Esophagus squamous epithelium (tissue), 5 donors: ENCODE measurements at regions not wholly inside any gene's neighbourhood (a gene's known extent, or its start where the extent isn't known, plus 50 kb on each side); places are given as distances from the start of the nearest gene placed in this dataset.

Experiments
- DNase-seq: peaks from one replicate; lab custom pipeline; 2025; lab: John Stamatoyannopoulos, UW
- H3K27ac ChIP-seq, 4 donors: fragments of 200-600 bp; sonication (generic); one replicate each; pipeline ENCODE4 v1.5.1; 2016 to 2019; ENCODE audit warnings: mild to moderate bottlenecking in 1 of 4
- H3K27me3 ChIP-seq, 4 donors: fragments of 200-600 bp; sonication (generic); 1 replicate in 3 of 4; 2 replicates in 1 of 4; pipeline versions ENCODE4 v1.5.1 to v1.6.0; 2017 to 2021; ENCODE audit warnings: antibody characterized with exemption in 1 of 4
- H3K36me3 ChIP-seq, 3 donors: fragments of 200-600 bp; sonication (generic); one replicate each; pipeline ENCODE4 v1.5.1; 2016 to 2019
- H3K4me1 ChIP-seq, 3 donors: fragments of 200-600 bp; sonication (generic); one replicate each; pipeline ENCODE4 v1.5.1; 2017 to 2019
- H3K4me3 ChIP-seq, 4 donors: fragments of 200-600 bp; sonication (generic); 1 replicate in 3 of 4; 2 replicates in 1 of 4; pipeline ENCODE4 v1.5.1; 2016 to 2019; ENCODE audit warnings: mild to moderate bottlenecking in 2 of 4, moderate library complexity in 1 of 4
- H3K9me3 ChIP-seq, 3 donors: fragments of 200-600 bp; sonication (generic); one replicate each; pipeline ENCODE4 v1.5.1; 2016 to 2019
- CTCF ChIP-seq, 6 experiments: fragments of 450-650 bp in 4 of 6; fragments of 200-600 bp in 2 of 6; sonication (generic) in 2 of 6; IDR thresholded peaks; one replicate each; pipeline ENCODE4 v1.5.1; 2016 to 2019; ENCODE audit warnings: antibody characterized with exemption in 6 of 6, mild to moderate bottlenecking in 4 of 6, moderate library complexity in 4 of 6
- POLR2A ChIP-seq, 4 donors: fragments of 450-650 bp; IDR thresholded peaks; one replicate each; pipeline ENCODE4 v1.6.1; 2017; ENCODE audit warnings: antibody characterized with exemption in 4 of 4, mild to moderate bottlenecking in 4 of 4, moderate library complexity in 3 of 4
- WGBS, 2 donors: methylation state at CpG; one replicate each; pipeline ENCODE4 v1.1.5; 2018; 5-methylcytosine and 5-hydroxymethylcytosine counted together
- intact Hi-C: fragments of 100-400 bp; cut with DNase I; formaldehyde crosslinking; loops from one replicate; pipeline ENCODE4 v1.15.0; 2022
- donor health status: DM: yes; HTN: yes; CAD: no.

DNA sequence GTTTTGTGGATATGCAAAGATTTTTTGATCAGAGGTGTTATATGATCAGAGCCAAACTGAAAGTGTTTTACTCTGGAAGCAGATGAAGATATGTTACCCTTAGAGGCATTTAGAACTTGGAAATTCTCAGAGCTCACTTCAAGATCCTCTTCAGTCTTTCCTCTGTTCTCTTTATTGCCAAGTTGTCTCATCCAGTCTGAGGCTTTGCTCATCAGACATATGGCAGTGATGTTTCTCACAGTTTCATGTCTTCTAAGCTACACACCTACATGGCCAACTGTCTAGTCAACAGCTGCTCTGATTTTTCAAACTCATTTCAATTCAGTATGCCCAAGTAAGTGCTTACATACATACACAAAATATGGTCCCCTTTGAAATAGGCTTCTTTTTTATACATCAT is 1504.3 kb upstream of the PIK3C3 start:
- Histone ChIP-seq H3K4me1 (no peaks in the 10 kb centered on the region), H3K9me3 (no peaks in the 10 kb centered on the region), H3K36me3 (no peaks in the 10 kb centered on the region), H3K27me3 (no peaks in the 10 kb centered on the region), H3K27ac (no peak overlapping the region), H3K4me3 (no peak overlapping the region)
- intact Hi-C loops, result no loop called here
- TF ChIP-seq CTCF (IDR thresholded peaks at IDR 0.05) (no peak), POLR2A (IDR thresholded peaks at IDR 0.05) (no peak)
- no peak for DNase-seq

- intact Hi-C loops, result no loop called here
- DNase-seq, result no peak
- Histone ChIP-seq H3K4me3 (no peak overlapping the region), H3K4me1 (no peaks in the 10 kb centered on the region), H3K27me3 (no peaks in the 10 kb centered on the region), H3K36me3 (no peaks in the 10 kb centered on the region), H3K27ac (no peak overlapping the region), H3K9me3 (no peaks in the 10 kb centered on the region)
- TF ChIP-seq CTCF (IDR thresholded peaks at IDR 0.05) (no peak), POLR2A (IDR thresholded peaks at IDR 0.05) (no peak)
- WGBS, 2 donors, result 39 to 59% methylated on average over 1 of the region's 1 CpG
Observed at GRCh38 chr18:40447820-40448219, 1507.2 kb upstream of the PIK3C3 start.

DNA sequence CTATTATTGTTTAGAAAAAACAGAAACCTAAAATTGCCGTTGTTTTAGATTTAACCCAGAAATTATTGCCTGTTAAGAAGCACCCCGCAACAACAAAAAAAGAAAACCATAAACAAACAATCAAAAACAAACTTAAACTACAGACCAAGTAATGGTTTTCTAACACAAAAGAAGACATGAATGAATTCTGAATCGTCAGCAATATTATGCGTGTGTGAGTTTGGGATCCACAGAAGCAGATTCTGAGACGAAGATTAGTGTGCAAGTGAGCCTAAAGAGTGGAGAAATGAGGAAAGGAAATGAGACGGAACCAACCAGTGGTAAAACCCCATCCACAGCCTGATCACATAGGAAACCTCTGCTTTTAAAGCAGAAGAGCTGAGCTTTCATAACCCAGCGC is 1514.9 kb upstream of the PIK3C3 start:
- TF ChIP-seq POLR2A (IDR thresholded peaks at IDR 0.05) (no peak), CTCF (IDR thresholded peaks at IDR 0.05) (no peak)

GRCh38 chr18:40437517-40437916 is 1517.5 kb upstream of the PIK3C3 start:
- intact Hi-C loops, result no loop called here
- no peak for DNase-seq

More for the DNA sequence above, 1514.9 kb upstream of the PIK3C3 start:
- Histone ChIP-seq H3K36me3 (no peaks in the 10 kb centered on the region), H3K4me1 (no peaks in the 10 kb centered on the region), H3K9me3 (no peaks in the 10 kb centered on the region), H3K27ac (no peak overlapping the region), H3K27me3 (no peaks in the 10 kb centered on the region), H3K4me3 (no peak overlapping the region)
- DNase-seq, result no peak
- intact Hi-C loops, result no loop called here
- WGBS, 2 donors, result 81 to 82% methylated on average over 7 of the region's 7 CpGs

More at GRCh38 chr18:40437517-40437916, 1517.5 kb upstream of the PIK3C3 start:
- Histone ChIP-seq H3K27ac (no peak overlapping the region), H3K4me3 (no peak overlapping the region), H3K27me3 (no peaks in the 10 kb centered on the region), H3K9me3 (no peaks in the 10 kb centered on the region), H3K4me1 (no peaks in the 10 kb centered on the region), H3K36me3 (no peaks in the 10 kb centered on the region)
- WGBS, 2 donors, result 47 to 52% methylated on average over 3 of the region's 3 CpGs
- TF ChIP-seq POLR2A (IDR thresholded peaks at IDR 0.05) (no peak), CTCF (IDR thresholded peaks at IDR 0.05) (no peak)
